GM23338 (cell line): ENCODE measurements at regions not wholly inside any gene's neighbourhood (a gene's known extent, or its start where the extent isn't known, plus 50 kb on each side); places are given as distances from the start of the nearest gene placed in this dataset.

Source experiments
- ATAC-seq: fragments of 200-7000 bp; cut with Tn5 transposase; 3 replicates; pipeline ENCODE4 v1.9.1; 2020
- DNase-seq: peaks from one replicate; pipeline ENCODE4 v3.0.0-alpha.2; 2015; ENCODE audit warnings: low spot score
- H2AFZ ChIP-seq: fragments of 200-600 bp; sonication (generic); 2 replicates; pipeline ENCODE4 v1.8.0; 2016; ENCODE audit warnings: antibody characterized with exemption, mild to moderate bottlenecking, moderate library complexity
- H3F3A ChIP-seq: fragments of 200-600 bp; sonication (generic); replicated peaks from 2 replicates; pipeline ENCODE4 v1.8.0; 2017; ENCODE audit warnings: antibody characterized with exemption, mixed run types, low read depth
- H3K27ac ChIP-seq: fragments of 200-600 bp; sonication (generic); 2 replicates; pipeline ENCODE4 v1.6.1; 2016; ENCODE audit warnings: low read depth
- H3K27me3 ChIP-seq: fragments of 200-600 bp; sonication (generic); 2 replicates; pipeline ENCODE4 v1.8.0; 2016; ENCODE audit warnings: mild to moderate bottlenecking, mixed run types, moderate library complexity; ENCODE audit not compliant: insufficient read depth
- H3K36me3 ChIP-seq: fragments of 200-600 bp; sonication (generic); 2 replicates; pipeline ENCODE4 v1.8.0; 2016; ENCODE audit warnings: mild to moderate bottlenecking; ENCODE audit not compliant: insufficient read depth
- H3K4me1 ChIP-seq: fragments of 200-600 bp; sonication (generic); 2 replicates; pipeline ENCODE4 v1.8.0; 2016; ENCODE audit warnings: mild to moderate bottlenecking, moderate library complexity; ENCODE audit not compliant: insufficient read depth
- H3K4me2 ChIP-seq: fragments of 200-600 bp; sonication (generic); 2 replicates; pipeline ENCODE4 v1.7.1; 2017; ENCODE audit warnings: mixed run types
- H3K4me3 ChIP-seq: fragments of 200-600 bp; sonication (generic); 2 replicates; pipeline ENCODE4 v1.6.1; 2016; ENCODE audit warnings: mixed run types
- H3K79me2 ChIP-seq: fragments of 200-600 bp; sonication (generic); replicated peaks from 2 replicates; pipeline ENCODE4 v1.8.0; 2017; ENCODE audit warnings: mild to moderate bottlenecking; ENCODE audit not compliant: insufficient read depth
- H3K9me2 ChIP-seq: fragments of 200-600 bp; sonication (generic); 2 replicates; pipeline ENCODE4 v1.8.0; 2017; ENCODE audit not compliant: insufficient read depth
- H4K20me1 ChIP-seq: fragments of 200-600 bp; sonication (generic); replicated peaks from 2 replicates; pipeline ENCODE4 v1.8.0; 2017; ENCODE audit warnings: mild to moderate bottlenecking; ENCODE audit not compliant: insufficient read depth
- H3K27ac Mint-ChIP-seq: 2 replicates; pipeline ENCODE4 v1.8.0; 2020; ENCODE audit warnings: inconsistent platforms, mild to moderate bottlenecking, moderate library complexity, mixed read lengths
- H3K27me3 Mint-ChIP-seq: 3 replicates; pipeline ENCODE4 v1.8.0; 2022; ENCODE audit warnings: low read depth, mild to moderate bottlenecking, moderate library complexity, mixed read lengths, inconsistent platforms; ENCODE audit not compliant: insufficient read depth, poor library complexity
- H3K36me3 Mint-ChIP-seq: 3 replicates; pipeline ENCODE4 v1.8.0; 2021; ENCODE audit warnings: low read depth, mild to moderate bottlenecking, inconsistent platforms, moderate library complexity, mixed read lengths
- H3K4me1 Mint-ChIP-seq: 3 replicates; pipeline ENCODE4 v1.8.0; 2020; ENCODE audit warnings: mild to moderate bottlenecking, inconsistent platforms, mixed read lengths
- H3K4me3 Mint-ChIP-seq: 3 replicates; pipeline ENCODE4 v1.8.0; 2021; ENCODE audit warnings: moderate library complexity, mild to moderate bottlenecking, inconsistent platforms, mixed read lengths
- H3K9me3 Mint-ChIP-seq: 3 replicates; pipeline ENCODE4 v1.8.0; 2020; ENCODE audit warnings: moderate library complexity, mild to moderate bottlenecking, inconsistent platforms, mixed read lengths
- CTCF ChIP-seq, 2 experiments: fragments of 200-600 bp in 1 of 2; sonication (generic) in 1 of 2; conservative IDR thresholded peaks; 2 replicates each; pipeline versions ENCODE4 v1.5.1 to v1.6.1; 2016 to 2017; ENCODE audit warnings: antibody characterized with exemption in 2 of 2, low read depth in 2 of 2, mild to moderate bottlenecking in 2 of 2, moderate library complexity in 1 of 2
- EZH2 ChIP-seq: fragments of 200-600 bp; sonication (generic); IDR thresholded peaks from one replicate; pipeline ENCODE4 v1.8.0; 2017; ENCODE audit warnings: antibody characterized with exemption, mild to moderate bottlenecking, low read depth; ENCODE audit not compliant: unreplicated experiment
- EZH2phosphoT487 ChIP-seq: fragments of 200-600 bp; sonication (generic); IDR thresholded peaks from one replicate; pipeline ENCODE4 v1.8.1; 2018; ENCODE audit warnings: antibody characterized with exemption; ENCODE audit not compliant: unreplicated experiment
- JUNB ChIP-seq: IDR thresholded peaks from one replicate; pipeline ENCODE4 v1.6.1; 2016; ENCODE audit warnings: antibody characterized with exemption; ENCODE audit not compliant: unreplicated experiment
- NANOG ChIP-seq: IDR thresholded peaks from 2 replicates; pipeline ENCODE4 v1.6.1; 2016; ENCODE audit warnings: antibody characterized with exemption, borderline replicate concordance
- POLR2AphosphoS5 ChIP-seq: IDR thresholded peaks from 2 replicates; pipeline ENCODE4 v1.6.1; 2016; ENCODE audit warnings: antibody characterized with exemption, low read depth
- REST ChIP-seq: IDR thresholded peaks from one replicate; pipeline ENCODE4 v1.6.1; 2018; ENCODE audit warnings: antibody characterized with exemption; ENCODE audit not compliant: unreplicated experiment
- ZNF114 ChIP-seq: fragments of 250-450 bp; sonication (Bioruptor Pico); IDR thresholded peaks from 2 replicates; pipeline ENCODE4 v1.5.0; 2020; ENCODE audit warnings: mild to moderate bottlenecking, moderate library complexity
- ZNF331 ChIP-seq: fragments of 250-450 bp; sonication (Bioruptor Pico); IDR thresholded peaks from 2 replicates; pipeline ENCODE4 v1.5.0; 2020; ENCODE audit warnings: low read depth, mild to moderate bottlenecking, moderate library complexity
- TF ChIP-seq, protein P1 (sequence below): IDR thresholded peaks from 2 replicates; pipeline ENCODE4 v1.6.1; 2016; ENCODE audit warnings: antibody characterized with exemption

- no peaks in the 10 kb centered on the region for H3F3A ChIP-seq
- Mint-ChIP-seq H3K4me1 (peaks cover 30% of the 10 kb centered on the region), H3K9me3 (no peaks in the 10 kb centered on the region; the same call in 2 of the 3 replicates), H3K27me3 (no peaks in the 10 kb centered on the region), H3K27ac (no peak overlapping the region), H3K4me3 (no peak overlapping the region), H3K36me3 (no peaks in the 10 kb centered on the region)
- H3K4me2 ChIP-seq = no peak overlapping the region
- H3K27ac ChIP-seq = no peak overlapping the region
- ATAC-seq (no peak), DNase-seq (no peak)
- H3K4me3 ChIP-seq = no peak overlapping the region
- no peak overlapping the region for H2AFZ ChIP-seq
- TF ChIP-seq CTCF (conservative IDR thresholded peaks at IDR 0.05; ENCODE audit: low read depth in 2 of 2) (no peak), EZH2 (no peak), ZNF114 (no peak), JUNB (no peak), NANOG (no peak), ZNF331 (no peak), EZH2phosphoT487 (no peak), POLR2AphosphoS5 (no peak)
- TF ChIP-seq, protein P1, sequence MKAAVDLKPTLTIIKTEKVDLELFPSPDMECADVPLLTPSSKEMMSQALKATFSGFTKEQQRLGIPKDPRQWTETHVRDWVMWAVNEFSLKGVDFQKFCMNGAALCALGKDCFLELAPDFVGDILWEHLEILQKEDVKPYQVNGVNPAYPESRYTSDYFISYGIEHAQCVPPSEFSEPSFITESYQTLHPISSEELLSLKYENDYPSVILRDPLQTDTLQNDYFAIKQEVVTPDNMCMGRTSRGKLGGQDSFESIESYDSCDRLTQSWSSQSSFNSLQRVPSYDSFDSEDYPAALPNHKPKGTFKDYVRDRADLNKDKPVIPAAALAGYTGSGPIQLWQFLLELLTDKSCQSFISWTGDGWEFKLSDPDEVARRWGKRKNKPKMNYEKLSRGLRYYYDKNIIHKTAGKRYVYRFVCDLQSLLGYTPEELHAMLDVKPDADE = no peak
- no peaks in the 10 kb centered on the region for H3K79me2 ChIP-seq
- peaks cover 19% of the 10 kb centered on the region for H3K4me1 ChIP-seq
- H3K27me3 ChIP-seq = no peaks in the 10 kb centered on the region
- H4K20me1 ChIP-seq = no peaks in the 10 kb centered on the region
- no peaks in the 10 kb centered on the region for H3K36me3 ChIP-seq
- H3K9me2 ChIP-seq = no peaks in the 10 kb centered on the region; the same call in 1 of the 2 replicates
Observed at GRCh38 chr7:121484089-121484763, 88.1 kb upstream of the FAM3C start.

- Histone ChIP-seq H3K27ac (peak overlapping the region; percentile 64), H3K36me3 (no peaks in the 10 kb centered on the region), H3K4me2 (peak overlapping the region; percentile 48), H3K4me3 (no peak overlapping the region; the same call in 1 of the 2 replicates), H3K4me1 (peaks cover 19% of the 10 kb centered on the region), H3F3A (no peaks in the 10 kb centered on the region), H3K27me3 (no peaks in the 10 kb centered on the region), H3K9me2 (no peaks in the 10 kb centered on the region), H3K79me2 (no peaks in the 10 kb centered on the region), H2AFZ (peak overlapping the region; percentile 70), H4K20me1 (no peaks in the 10 kb centered on the region)
- Mint-ChIP-seq H3K4me1 (peaks cover 18% of the 10 kb centered on the region), H3K9me3 (no peaks in the 10 kb centered on the region; the same call in 2 of the 3 replicates), H3K4me3 (no peak overlapping the region), H3K27me3 (no peaks in the 10 kb centered on the region), H3K27ac (peak overlapping the region; percentile 69), H3K36me3 (no peaks in the 10 kb centered on the region; the same call in 2 of the 3 replicates)
- peak; percentile 40 for DNase-seq
- TF ChIP-seq JUNB (no peak), REST (no peak), NANOG (no peak), ZNF114 (no peak)
- TF ChIP-seq, protein P1 = no peak
- peak; percentile 82 for ATAC-seq
Observed at GRCh38 chr7:121480566-121481335, 84.6 kb upstream of the FAM3C start.
